GM19397 (cell line): ENCODE measurements at regions not wholly inside any gene's neighbourhood (a gene's known extent, or its start where the extent isn't known, plus 50 kb on each side); places are given as distances from the start of the nearest gene placed in this dataset.

Experiments used
- ATAC-seq: cut with Tn5 transposase; IDR thresholded peaks from one replicate; pipeline ENCODE4 v1.9.1; 2021; ENCODE audit warnings: mild to moderate bottlenecking, moderate library complexity; ENCODE audit not compliant: unreplicated experiment

DNA sequence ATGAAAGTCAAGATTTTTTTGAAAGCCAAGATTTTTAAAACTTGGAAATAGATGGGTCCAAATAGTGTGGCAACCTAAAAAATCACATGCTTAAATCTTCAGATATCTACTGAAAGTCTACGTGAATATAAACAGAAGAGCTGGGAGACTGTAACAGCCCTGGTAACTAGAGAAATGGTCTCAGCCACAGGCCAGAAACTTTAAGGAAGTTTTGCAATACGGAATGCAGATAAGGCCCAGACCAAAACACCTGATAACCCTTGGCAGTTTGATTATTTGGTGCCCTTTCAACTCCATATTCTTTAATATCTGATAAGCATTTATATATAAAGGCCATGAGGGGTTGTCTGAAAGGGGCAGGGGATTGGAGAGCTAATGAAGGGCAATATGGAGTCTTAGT is 537.3 kb upstream of the TGFBR2 start:
- no peak for ATAC-seq

DNA sequence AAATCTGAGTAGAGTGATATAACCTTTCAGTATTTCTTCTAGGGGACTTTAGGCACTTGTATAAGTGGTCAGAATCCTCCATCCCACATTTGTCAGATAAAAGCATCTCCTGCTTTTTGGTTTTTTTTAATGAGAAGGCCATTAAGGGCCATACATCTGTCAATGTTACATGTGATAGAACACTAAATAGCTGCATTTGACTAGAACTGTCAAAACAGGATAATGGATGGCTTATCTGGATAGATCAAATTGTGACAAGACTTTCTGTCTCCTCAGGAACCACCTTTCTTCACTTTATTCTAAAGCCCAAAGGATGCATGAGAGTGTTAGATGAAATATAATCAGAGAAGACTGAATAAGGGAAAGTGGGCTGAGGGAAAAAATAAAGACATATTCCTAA is 533.4 kb upstream of the TGFBR2 start:
- no peak for ATAC-seq

DNA sequence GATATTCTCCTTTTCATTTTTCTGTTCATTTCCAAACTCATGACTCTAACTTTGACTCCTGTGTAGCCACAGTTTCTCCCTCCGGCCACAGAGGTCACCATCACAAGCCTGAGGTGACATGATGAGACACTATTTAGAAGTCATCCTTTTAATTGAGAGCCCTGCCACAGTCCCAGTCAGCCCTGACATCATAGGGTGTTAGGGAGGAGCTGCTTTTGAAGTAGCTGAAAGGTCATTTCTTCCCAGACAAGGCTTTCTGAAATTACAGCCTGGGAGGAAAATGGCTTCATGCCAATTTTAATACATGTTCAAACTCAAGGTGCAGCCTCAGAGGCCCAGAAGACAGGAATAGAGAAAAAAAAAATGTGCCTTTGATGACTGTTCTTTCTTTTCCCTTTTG is 532.8 kb upstream of the TGFBR2 start:
- no peak for ATAC-seq

DNA sequence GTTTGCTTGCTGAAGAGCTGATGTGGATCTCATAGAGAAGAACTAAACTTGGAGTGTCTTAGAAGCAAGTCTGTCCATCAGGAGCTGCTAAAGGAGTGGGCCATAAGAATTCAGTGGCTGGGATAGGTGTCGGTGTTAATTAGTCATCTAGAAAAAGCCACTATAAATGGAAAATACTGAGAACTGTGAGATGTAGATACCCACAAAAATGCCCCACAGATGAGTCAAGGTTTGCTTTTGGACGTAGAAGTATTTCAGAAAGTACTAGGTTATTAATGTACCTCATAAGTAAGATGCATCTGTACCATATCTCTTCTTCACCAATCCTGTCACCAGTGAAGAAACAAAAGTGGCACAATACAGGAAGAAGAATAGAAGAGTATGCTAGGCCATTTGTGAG is 530.9 kb upstream of the TGFBR2 start:
- ATAC-seq, result no peak

DNA sequence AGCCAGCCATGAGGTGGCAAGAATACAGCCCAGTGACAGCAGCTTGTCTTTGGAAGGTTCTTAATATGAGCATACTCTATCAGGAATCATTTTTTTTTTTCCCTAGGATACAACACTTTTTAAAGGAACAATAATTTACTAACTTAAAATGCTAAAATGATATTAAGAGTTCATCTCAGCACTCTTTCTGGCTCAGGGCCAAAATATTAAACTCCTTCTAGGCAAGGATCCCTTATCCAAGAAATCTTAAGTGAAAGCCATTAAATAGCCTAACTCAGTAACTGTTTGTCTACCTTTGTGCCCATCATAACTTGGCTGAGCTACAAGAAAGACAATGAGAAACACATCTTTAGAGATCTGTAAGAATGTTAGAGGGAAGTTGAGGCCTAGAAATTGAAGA is 529.5 kb upstream of the TGFBR2 start:
- no peak for ATAC-seq

DNA sequence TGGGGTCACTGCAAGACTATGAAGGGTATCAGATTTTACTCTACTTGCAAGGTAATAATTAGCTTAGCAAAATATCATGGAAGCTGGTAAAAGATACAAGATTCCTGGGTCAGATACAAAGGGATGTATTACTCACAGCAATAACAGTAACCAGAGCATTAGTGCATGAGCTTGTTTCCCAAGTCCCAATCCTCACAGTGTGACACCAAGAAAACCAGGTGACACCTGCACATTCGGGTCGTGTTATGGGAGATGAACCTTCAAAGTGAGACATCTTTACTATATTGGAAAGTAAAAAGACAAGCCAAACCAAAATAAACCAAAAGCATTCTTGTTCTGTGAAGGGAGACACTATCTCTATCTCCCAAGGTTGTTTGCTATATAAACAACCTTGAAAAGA is 528.7 kb upstream of the TGFBR2 start:
- no peak for ATAC-seq

DNA sequence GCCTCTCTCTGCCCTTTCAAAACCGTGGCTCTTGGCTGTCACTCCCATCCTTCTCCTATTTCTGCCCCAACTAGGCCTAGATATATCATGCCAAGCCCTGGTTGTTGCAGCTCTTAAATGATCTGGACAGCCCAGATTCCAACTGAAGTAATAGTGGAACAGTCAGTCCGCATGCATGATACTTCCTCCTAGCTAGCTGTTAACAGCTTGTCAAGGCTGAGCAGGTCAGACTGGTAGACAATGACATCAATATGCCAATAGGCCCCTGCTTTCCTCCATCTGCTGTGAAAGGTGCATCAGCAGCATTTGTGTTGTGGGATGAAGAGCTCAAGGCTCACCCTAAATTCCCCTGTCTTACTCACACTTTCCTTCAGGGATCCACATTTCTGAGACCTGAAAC is 527.7 kb upstream of the TGFBR2 start:
- no peak for ATAC-seq

DNA sequence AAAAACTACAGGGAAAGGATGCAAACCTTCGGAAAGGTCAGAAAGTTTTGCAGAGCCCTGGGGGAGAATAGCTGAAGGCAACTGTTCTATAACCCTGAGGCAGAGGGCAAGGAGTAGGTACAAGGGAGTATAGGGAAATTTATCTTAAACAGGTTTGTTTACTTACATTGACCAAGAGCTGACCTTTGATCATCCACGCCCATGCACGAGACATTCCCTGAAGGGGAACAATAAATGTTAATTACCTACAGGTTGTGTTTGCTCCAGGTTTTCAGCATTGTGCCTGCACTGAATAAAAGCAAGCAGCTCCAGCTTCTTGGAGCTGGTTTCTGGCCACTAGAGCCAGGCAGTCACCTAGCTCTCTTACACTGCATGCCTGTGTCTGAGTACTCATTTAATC is 524.5 kb upstream of the TGFBR2 start:
- ATAC-seq, result no peak

DNA sequence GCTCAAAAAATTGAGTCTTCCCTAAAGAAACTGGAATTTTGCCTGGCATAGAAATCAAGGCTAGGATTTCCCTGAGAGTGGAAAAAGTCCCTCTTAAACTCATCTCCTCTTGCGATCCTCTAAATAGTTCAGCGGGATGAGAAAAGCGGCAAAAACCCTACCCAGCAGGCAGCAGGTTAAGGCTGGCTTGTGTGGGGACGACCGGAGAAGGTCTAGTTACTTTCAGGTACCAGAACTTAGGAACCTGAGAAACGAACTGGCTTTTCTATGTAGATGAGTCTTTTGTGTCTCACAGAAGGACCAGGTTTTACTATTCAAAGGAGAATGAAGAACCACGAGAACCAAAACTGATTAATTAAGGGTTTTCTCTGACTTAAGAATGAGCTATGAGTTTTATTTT is 523.7 kb upstream of the TGFBR2 start:
- ATAC-seq, result no peak

DNA sequence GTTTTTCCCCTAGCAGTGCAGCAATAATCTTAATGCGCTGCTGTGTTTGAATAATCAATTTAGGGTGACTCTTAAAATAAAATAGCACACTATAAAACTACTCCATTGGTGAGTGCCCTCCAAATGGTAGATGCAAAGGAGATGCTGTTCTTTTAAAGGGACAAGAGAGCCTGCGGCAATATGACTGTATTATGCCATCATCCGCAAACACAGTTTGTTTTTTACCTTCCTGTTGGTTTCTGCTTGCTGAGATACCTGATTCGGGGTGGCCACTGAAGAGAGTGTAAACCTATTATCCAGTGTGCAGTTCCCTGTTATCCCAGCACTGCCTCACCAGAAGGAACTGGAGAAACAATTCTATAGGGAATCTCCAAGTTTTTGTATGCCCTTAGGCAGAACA is 523.1 kb upstream of the TGFBR2 start:
- ATAC-seq, result no peak

DNA sequence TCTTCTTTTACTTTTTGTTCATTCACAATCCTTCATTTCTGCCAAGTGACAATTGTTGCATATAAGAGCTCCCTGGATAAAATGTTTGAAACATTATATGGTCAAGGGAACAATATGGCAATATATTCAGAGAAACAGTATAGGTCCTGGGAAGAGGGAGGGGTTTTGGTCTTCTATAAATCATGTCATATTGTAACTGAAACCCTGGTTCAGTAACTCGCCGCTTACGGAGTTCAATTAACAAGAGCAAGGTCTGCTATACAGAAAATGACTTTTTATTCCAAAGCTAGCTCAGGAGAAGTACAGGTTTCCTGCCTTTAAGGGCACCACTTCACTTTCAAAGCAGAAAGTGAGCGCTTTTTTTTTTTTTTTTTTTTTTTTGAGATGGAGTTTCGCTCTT is 522.1 kb upstream of the TGFBR2 start:
- no peak for ATAC-seq

DNA sequence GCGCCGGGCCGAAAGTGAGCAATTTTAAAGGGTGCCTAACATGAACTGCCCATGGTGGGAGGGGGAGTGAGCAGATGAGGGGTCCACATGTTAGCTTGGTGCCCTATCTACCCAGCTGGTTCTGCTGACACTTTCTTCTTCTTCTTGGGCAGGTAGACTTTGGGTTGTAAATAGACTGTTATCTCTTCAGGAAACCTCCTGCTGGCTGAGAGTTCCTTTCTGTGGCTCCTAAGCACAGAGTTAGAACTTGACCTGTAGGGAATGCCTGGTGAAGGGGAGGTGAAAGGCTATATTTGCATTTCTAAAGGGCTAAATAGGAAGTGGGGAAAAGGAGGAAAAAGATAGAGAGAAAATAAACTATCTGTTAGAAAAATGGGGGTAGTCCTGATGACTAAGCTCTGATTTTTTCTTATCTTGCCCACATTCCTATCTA is 521.4 kb upstream of the TGFBR2 start:
- no peak for ATAC-seq

DNA sequence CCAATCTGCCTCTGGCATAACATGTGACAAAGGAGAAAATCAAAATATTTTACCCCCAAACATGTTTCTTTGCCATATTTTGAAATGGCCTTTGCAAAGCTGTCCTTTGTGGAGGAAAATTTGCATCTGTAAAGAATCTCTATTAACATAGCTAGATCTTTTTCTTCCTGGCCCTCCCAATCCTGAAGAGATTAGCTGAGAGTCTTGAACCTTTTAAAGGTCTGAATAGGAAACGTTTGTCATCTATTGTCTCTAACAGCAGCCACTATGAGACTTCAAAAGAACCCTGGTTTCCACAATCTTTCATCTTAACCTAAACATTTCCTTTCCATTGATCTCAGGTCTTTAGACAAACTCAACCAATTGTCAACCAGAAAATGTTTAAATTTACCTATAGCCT is 520.9 kb upstream of the TGFBR2 start:
- ATAC-seq, result no peak

DNA sequence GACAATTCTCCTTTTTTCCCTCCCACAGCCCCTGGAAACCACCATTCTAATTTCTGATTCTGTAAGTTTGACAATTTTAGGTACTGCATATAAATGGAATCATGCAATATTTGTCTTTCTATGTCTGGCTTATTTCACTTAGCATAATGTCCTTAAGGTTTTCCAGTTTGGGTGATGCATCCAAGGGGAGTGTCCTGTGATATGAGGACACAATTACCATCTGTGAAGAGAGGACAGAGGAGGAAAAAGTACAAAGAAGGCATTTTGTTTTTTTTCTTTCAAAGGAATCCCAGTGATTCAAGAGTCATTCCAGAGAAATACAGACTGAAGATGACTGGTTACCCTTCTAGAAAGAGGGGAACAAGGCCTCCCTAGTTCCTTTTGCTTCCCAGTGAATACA is 514.7 kb upstream of the TGFBR2 start:
- no peak for ATAC-seq

DNA sequence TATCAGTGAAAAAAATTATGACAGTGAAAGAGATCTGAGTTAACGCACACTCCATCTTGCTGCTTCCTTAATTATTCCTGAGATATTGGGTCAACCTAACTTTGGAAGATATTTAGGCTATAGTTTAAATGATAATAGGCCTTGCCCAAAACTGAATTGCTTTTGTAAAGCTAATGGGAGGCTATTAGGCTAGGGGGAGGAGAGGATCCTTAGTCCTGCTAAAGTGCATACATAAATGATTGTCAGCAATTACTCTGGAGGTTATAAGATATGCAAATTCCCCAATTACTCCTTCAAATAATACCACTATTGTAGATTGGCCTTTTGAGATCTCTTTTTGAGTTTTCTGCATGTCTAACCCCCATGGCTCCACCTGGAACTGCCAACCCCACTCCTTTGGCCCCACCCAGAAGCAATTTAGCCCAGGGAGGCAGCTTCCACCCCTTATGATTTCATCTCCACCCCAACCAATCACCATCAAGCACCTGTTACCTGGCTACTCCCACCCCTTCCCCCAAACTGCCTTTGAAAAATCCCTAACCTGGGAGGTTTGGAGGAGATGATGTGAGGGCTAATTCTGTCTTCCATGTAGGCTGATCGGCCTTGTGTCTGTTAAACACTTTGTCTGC is 509.3 kb upstream of the TGFBR2 start:
- no peak for ATAC-seq

DNA sequence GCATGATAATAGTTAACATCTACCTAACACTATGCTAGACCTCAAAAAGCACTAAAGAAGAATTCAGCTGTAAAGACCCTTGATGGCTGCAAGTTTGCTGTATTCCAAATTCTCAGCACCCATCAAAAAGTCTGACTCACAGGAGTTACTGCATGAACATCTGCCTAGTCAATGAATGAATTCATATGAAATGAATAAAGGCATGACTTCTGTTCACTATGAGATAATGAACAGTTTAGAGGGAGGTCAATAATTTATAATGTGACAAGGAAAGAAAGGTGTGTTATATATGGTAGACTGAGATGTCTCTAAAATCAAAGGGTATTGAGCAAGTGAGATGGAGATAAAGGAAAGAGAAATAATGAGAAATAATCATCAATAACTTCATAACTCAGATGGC is 508.2 kb upstream of the TGFBR2 start:
- ATAC-seq, result no peak

DNA sequence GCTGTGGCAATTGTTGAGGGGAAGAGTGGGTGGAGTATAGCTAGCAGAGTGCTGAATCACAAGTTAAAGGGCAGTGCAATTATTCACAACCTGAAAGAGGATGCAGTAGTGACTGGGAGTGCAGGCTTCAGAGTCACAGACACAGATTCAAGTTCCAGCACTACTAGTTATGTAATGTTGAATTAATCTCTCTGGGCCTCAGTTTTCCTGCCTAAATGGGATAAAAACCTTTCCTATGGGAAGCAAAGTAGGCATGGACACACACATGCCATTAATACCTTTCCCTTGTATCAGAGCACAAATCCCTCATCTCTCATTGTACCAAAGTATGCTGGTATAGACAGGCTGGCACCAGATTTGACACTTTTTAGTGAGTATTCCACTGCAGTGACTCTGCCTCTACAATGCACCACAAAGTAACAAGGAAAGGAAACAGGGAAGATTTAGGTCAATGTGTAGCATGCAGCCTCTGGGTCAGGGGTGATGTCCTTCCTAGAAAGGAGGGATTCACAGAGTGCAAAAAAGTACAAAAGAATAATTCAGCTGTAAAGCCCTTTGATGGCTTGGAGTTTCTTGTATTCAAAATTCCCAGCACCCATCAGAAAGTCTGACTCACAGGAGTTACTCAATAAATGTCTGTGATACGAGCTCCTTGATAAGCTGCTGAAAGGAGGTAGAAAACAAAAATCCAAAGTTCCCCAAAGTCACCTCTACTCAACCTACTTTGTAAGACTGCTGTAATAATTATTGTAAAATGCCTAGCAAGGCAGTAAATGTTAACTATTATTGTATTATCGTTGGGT is 507.5 kb upstream of the TGFBR2 start:
- ATAC-seq, result no peak

DNA sequence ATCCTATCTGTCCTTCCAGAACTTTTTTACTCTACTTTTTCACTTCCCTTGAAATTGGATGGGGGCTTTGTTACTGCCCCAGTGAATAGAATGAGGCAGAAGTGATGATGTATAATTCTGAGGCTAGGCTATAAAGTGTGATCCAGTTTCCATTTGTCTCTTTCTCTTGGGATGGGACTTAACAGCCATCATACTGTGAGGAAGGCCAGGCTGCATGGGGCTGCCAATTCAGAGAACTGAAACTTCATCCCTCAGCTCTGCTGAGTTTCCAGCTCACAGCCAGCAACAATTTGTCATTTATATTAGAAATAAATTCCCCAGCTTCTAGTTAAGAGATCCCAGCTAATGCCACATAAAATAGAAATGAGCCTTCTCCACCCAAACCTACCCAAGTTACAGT is 504.0 kb upstream of the TGFBR2 start:
- no peak for ATAC-seq

DNA sequence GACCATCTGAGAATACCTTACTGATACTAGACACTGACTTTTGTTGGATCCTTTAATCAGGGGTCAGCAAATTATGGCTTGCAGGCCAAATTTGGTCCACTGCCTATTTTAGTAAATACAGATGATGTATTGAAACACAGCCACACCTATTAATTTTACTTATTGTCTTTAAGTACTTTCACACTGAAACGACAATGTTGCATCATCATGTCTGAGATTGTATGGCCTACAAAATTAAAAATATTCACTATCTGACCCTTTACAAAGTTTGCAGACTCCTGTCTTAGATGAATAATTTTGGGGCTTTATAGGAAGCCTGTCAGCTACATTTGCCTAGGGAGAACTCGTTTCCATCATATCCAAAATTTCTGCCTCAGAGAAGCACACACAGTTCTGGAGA is 503.2 kb upstream of the TGFBR2 start:
- ATAC-seq, result no peak

DNA sequence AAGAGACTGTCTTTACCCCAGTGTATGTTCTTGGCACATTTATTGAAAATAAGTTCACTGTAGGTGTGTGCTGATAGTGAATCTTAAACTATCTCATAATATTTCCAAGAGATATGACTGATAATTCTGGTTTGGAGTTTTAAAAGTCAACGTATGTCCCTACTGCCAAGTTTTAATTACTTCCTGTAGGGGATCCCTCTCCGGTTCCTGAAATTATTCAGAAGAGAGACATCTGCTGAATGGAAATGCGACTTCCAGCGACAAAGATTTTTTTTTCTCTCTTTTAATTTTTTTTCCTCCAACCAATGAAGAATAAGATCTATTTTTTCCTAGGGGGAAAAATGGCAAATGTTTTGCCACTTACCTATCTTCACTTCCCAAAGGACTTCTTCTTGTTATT is 498.9 kb upstream of the TGFBR2 start:
- ATAC-seq, result no peak

DNA sequence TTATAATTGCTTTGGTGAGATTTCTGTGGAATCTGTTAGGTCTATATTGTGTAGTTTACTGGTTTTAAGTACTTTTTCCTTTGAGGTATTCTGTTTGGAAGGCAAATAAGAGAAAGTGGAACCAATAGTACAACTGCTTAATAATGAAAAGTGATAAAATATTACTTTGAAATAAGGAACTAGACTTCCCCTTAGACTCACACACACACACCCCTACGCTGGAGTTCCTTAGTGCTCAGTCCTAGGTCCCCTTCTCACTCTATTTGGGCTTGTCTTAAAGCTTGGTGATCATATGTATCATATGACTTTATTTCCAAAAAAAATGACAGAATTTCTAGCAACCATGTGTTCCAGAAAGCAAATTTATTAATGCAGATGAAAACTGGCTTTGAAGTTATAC is 494.0 kb upstream of the TGFBR2 start:
- ATAC-seq, result no peak

DNA sequence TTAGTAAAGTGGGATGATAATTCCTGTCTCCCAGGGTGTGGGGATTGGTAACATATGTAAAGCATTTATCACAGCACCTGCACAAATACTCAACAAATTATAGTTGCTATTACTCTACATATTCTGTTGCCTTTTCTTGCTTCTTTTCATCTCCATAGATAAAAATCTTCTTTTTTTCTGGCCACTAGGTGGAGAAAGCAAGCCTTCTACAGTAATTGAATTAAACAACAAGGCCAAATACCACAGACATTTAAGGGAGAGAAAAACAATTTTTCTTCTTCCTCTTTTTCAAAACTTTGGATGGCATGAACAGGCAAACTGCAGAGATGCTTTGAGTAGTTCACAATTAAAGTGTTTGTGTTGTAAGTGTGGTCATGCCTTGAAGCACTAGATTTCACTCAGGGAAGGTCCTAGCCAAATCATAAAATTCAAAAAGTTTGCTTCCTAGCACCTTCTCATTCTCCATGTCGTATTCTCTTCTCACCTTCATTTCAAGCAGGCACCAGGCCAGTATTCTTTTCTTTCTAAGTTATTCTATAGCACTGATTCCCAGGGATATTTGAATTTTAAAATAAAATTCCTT is 493.4 kb upstream of the TGFBR2 start:
- no peak for ATAC-seq
